Spinal cord (tissue), 9 donors: ENCODE measurements at regions not wholly inside any gene's neighbourhood (a gene's known extent, or its start where the extent isn't known, plus 50 kb on each side); places are given as distances from the start of the nearest gene placed in this dataset.

Experiments
- DNase-seq, 6 donors: peaks; one replicate each; pipeline versions ENCODE4 v3.0.0 to v3.0.0-alpha.2; 2013 to 2015; ENCODE audit warnings: low spot score in 6 of 6, low read depth in 4 of 6
- H3K27ac ChIP-seq: one replicate; pipeline ENCODE4 v1.5.1; 2013; ENCODE audit warnings: low read depth, low read length, control low read depth
- H3K27me3 ChIP-seq: one replicate; pipeline ENCODE4 v1.6.1; 2013; ENCODE audit warnings: low read length; ENCODE audit not compliant: control insufficient read depth, insufficient read depth
- H3K36me3 ChIP-seq: one replicate; pipeline ENCODE4 v1.6.1; 2013; ENCODE audit warnings: low read length; ENCODE audit not compliant: control insufficient read depth, insufficient read depth
- H3K4me1 ChIP-seq: one replicate; pipeline ENCODE4 v1.6.1; 2013; ENCODE audit warnings: low read length; ENCODE audit not compliant: control insufficient read depth, insufficient read depth
- H3K4me3 ChIP-seq: one replicate; pipeline ENCODE4 v1.5.1; 2013; ENCODE audit warnings: low read depth, low read length, control low read depth
- H3K9me3 ChIP-seq: one replicate; pipeline ENCODE4 v1.6.1; 2013; ENCODE audit warnings: low read length; ENCODE audit not compliant: control insufficient read depth, insufficient read depth
- WGBS: methylation state at CpG from one replicate; pipeline ENCODE4 v1.1.5; 2013; ENCODE audit warnings: missing lambda C conversion rate; ENCODE audit not compliant: insufficient coverage; 5-methylcytosine and 5-hydroxymethylcytosine counted together
- donor health status: healthy.

- no peaks in the 10 kb centered on the region for H3K36me3 ChIP-seq
- 75% methylated on average over 2 of the region's 3 CpGs for WGBS
- H3K4me3 ChIP-seq, result no peak overlapping the region
- DNase-seq, result no peak
- H3K27me3 ChIP-seq, result no peaks in the 10 kb centered on the region
- no peaks in the 10 kb centered on the region for H3K4me1 ChIP-seq
- H3K9me3 ChIP-seq, result no peaks in the 10 kb centered on the region
- no peak overlapping the region for H3K27ac ChIP-seq
These were observed 170.5 kb upstream of the ALKAL2 start for GRCh38 chr2:458425-458815.

- Histone ChIP-seq H3K36me3 (no peaks in the 10 kb centered on the region), H3K4me3 (no peak overlapping the region), H3K4me1 (no peaks in the 10 kb centered on the region), H3K9me3 (no peaks in the 10 kb centered on the region), H3K27me3 (no peaks in the 10 kb centered on the region), H3K27ac (no peak overlapping the region)
- peak in 2 of 6 donors; percentile 18 to 47 for DNase-seq
- no CpG with 5 or more reads among the region's 8 CpGs for WGBS
These were observed 170.0 kb upstream of the ALKAL2 start for GRCh38 chr2:457792-458424.

GRCh38 chr2:457262-457661 lies 169.4 kb upstream of the ALKAL2 start:
- Histone ChIP-seq H3K36me3 (no peaks in the 10 kb centered on the region), H3K4me3 (no peak overlapping the region), H3K27ac (no peak overlapping the region), H3K9me3 (no peaks in the 10 kb centered on the region), H3K4me1 (no peaks in the 10 kb centered on the region), H3K27me3 (no peaks in the 10 kb centered on the region)
- 72% methylated on average over 1 of the region's 1 CpG for WGBS
- DNase-seq, result no peak

DNA sequence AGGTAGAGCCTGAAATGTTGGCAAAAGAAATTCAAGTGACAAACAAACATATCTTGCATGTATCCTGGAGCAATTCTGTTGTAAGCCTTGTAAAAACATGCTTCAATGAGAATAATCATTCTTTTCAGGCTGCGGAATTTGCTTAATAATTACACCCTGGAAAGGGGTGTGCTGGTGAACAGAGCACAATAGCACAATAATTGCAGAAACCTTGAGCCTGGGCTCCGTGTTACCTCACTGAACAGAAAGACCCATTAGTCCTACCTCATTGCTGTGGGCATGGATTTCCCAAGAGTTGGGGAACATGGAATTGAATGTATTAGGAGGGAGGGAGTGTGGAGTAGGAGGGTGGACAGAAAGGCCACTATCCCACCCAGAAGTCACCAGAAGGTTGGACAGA lies 168.0 kb upstream of the ALKAL2 start:
- Histone ChIP-seq H3K4me1 (no peaks in the 10 kb centered on the region), H3K36me3 (no peaks in the 10 kb centered on the region), H3K27ac (no peak overlapping the region), H3K27me3 (no peaks in the 10 kb centered on the region), H3K9me3 (no peaks in the 10 kb centered on the region), H3K4me3 (no peak overlapping the region)
- 60% methylated on average over 1 of the region's 2 CpGs for WGBS
- DNase-seq, result no peak

DNA sequence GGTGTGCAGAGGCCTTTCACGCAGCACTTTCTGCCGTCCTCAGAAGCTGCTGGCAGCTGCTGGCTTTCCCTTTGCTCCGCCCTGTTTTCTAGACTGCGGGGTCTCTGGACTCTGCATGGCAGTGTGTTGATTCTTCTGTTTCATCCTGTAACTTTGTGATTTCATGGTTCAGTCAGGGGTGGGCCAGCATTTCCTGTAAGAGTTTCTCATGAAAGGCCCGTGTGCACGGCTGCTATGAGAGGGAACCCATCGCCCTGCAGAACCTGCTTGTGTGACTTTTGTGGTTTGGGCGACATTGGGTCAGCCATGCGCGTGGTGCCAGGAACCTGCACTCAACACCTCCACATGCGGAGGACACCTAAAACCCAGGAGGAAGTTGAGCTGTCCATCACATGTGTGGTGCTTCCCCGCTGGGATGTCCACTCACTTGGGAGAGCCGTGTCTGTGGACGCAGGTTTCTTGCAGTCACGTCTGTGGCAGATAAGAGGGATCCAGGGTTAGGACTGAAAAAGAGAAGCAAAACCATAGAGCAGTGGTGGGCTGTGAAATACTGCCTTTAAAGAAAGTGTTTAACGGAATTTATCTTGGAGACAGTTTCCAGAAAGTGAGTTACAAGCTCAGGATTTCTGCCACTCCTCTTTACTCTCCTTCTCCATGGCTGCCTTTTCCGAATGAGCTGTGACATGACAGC lies 167.3 kb upstream of the ALKAL2 start:
- Histone ChIP-seq H3K27me3 (no peaks in the 10 kb centered on the region), H3K9me3 (no peaks in the 10 kb centered on the region), H3K27ac (no peak overlapping the region), H3K4me1 (no peaks in the 10 kb centered on the region), H3K36me3 (no peaks in the 10 kb centered on the region), H3K4me3 (no peak overlapping the region)
- DNase-seq, result peak in 1 of 6 donors; percentile 17
- WGBS, result 74% methylated on average over 16 of the region's 17 CpGs

DNA sequence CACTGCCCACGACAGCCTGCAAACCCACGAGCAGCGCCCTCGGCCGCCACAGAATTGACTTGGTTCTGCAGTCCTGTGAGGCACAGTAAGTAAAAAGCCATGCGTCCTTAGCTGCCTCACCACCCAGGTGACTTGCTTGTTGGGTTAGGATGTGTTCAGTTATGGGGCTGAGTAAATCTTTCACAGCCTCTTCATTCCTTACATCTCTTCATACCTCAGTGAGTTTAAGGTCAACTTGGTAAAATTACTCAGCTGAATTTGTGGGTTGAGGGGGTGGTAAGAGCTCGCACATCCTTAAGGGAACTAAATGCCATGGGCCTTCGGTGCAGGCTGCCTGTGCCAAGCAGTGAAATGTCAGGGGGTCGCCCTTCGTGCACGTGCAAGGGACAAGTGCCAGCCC lies 165.2 kb upstream of the ALKAL2 start:
- DNase-seq, result no peak
- Histone ChIP-seq H3K4me3 (no peak overlapping the region), H3K27ac (no peak overlapping the region), H3K27me3 (no peaks in the 10 kb centered on the region), H3K9me3 (no peaks in the 10 kb centered on the region), H3K4me1 (peaks cover 4% of the 10 kb centered on the region), H3K36me3 (no peaks in the 10 kb centered on the region)
- WGBS, result 91% methylated on average over 4 of the region's 11 CpGs

GRCh38 chr2:451495-451894 lies 163.6 kb upstream of the ALKAL2 start:
- DNase-seq, result no peak
- 93% methylated on average over 16 of the region's 16 CpGs for WGBS
- H3K9me3 ChIP-seq, result no peaks in the 10 kb centered on the region
- H3K27me3 ChIP-seq, result no peaks in the 10 kb centered on the region
- H3K4me3 ChIP-seq, result no peak overlapping the region
- H3K27ac ChIP-seq, result no peak overlapping the region
- no peaks in the 10 kb centered on the region for H3K36me3 ChIP-seq
- H3K4me1 ChIP-seq, result peaks cover 16% of the 10 kb centered on the region

DNA sequence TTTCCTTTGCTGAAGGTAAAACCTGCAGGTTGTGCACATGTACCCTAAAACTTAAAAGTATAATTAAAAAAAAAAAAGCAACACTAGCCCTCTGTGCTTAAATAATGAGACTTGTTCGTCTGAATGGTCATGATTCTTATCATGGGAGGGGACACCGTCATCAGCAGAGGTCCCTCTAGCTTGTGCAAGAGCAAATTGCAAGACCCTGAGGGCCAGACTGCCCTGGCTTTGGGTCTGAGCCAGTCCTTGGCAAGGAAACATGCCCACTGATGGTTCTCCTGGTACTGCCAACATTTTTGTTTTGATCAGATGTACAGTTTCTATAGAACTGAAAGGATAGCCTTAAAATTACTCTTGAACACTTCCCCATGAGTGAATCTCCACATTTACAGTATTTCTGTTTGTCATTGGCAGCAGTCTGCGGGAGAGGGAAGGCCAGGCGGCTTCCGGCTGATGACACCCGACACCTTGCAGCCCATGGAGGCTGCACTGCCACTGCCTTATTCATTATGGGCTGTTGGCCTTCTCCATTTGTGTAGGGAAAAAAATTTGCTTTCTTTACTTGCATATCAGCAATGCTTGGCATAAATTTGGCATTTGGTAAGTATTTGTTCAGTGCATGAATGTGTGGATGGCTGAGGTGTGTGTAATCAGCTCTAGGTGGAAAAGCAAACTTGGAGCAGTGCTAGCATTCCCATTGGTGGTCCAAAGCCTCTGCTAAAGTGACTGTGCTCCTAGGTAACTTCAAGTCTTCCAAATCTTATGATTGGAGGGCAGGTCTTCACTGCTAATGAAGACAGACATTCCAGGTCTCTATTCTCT lies 161.6 kb upstream of the ALKAL2 start:
- peaks cover 17% of the 10 kb centered on the region for H3K4me1 ChIP-seq
- H3K36me3 ChIP-seq, result no peaks in the 10 kb centered on the region
- H3K4me3 ChIP-seq, result no peak overlapping the region
- WGBS, result 69% methylated on average over 2 of the region's 6 CpGs
- no peaks in the 10 kb centered on the region for H3K9me3 ChIP-seq
- no peak overlapping the region for H3K27ac ChIP-seq
- no peak for DNase-seq
- H3K27me3 ChIP-seq, result no peaks in the 10 kb centered on the region

- DNase-seq, result peak in 1 of 6 donors; percentile 79
- no peak overlapping the region for H3K4me3 ChIP-seq
- peaks cover 17% of the 10 kb centered on the region for H3K4me1 ChIP-seq
- H3K36me3 ChIP-seq, result no peaks in the 10 kb centered on the region
- H3K9me3 ChIP-seq, result no peaks in the 10 kb centered on the region
- H3K27me3 ChIP-seq, result no peaks in the 10 kb centered on the region
- no peak overlapping the region for H3K27ac ChIP-seq
- WGBS, result 56% methylated on average over 5 of the region's 14 CpGs
These were observed 160.2 kb upstream of the ALKAL2 start for GRCh38 chr2:447902-448665.
